ENCODE measurements at regions not wholly inside any gene's neighbourhood (a gene's known extent, or its start where the extent isn't known, plus 50 kb on each side); places are given as distances from the start of the nearest gene placed in this dataset.

DNA sequence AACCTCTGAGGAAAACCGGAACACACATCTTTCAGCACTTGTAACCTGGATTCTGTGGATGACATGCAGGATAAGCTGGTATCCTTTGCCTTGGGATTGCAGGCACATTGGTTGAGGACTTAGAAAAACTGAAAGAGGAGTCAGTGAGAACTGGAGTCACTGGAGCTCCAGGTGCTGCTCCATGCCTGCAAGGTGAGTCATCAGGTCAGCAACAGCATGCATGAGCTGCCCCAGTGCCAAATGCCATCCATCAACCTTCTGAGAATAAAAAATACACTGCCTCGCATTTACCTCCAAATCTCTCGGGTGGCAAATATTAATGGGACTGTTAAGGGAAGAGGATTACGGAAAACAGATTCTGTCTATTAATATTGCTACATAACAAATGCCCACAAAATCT, 729.1 kb downstream of the NTRK3 start:
- H3K9me3 ChIP-seq, result no peaks in the 10 kb centered on the region
- DNase-seq (ENCODE audit: low spot score in 2 of 2), result no peak
- no peak overlapping the region for H3K4me3 ChIP-seq
- WGBS, result 65% methylated on average over 4 of the region's 4 CpGs
- no peaks in the 10 kb centered on the region for H3K4me1 ChIP-seq
- H3K36me3 ChIP-seq, result no peaks in the 10 kb centered on the region
- no peak for TF ChIP-seq EP300 (IDR thresholded peaks at IDR 0.05)
- no peak for TF ChIP-seq POLR2AphosphoS5 (IDR thresholded peaks at IDR 0.05)
- TF ChIP-seq, protein P1, sequence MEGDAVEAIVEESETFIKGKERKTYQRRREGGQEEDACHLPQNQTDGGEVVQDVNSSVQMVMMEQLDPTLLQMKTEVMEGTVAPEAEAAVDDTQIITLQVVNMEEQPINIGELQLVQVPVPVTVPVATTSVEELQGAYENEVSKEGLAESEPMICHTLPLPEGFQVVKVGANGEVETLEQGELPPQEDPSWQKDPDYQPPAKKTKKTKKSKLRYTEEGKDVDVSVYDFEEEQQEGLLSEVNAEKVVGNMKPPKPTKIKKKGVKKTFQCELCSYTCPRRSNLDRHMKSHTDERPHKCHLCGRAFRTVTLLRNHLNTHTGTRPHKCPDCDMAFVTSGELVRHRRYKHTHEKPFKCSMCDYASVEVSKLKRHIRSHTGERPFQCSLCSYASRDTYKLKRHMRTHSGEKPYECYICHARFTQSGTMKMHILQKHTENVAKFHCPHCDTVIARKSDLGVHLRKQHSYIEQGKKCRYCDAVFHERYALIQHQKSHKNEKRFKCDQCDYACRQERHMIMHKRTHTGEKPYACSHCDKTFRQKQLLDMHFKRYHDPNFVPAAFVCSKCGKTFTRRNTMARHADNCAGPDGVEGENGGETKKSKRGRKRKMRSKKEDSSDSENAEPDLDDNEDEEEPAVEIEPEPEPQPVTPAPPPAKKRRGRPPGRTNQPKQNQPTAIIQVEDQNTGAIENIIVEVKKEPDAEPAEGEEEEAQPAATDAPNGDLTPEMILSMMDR (IDR thresholded peaks at IDR 0.05), result no peak
- no peak for TF ChIP-seq POLR2A (IDR thresholded peaks at IDR 0.05)
- H3K27ac ChIP-seq, result no peak overlapping the region
- H3K27me3 ChIP-seq, result no peaks in the 10 kb centered on the region

DNA sequence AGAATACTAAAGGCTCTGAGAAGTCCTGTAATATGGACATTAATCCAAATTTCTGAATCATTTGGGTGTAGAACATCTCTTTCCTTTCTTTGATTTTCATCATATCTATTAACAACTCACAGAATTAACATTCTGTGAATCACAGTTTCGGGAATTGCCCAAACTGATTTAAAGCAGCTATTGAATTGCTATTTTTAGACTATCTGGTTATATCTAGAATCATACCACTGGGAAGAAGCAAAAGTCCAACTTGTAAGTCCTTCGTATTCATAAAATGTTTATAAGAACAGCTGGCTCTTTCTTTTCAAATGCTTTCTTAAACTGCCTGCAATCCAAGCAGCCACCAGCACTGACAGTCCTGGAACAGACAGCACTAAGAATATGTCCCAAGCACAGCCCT, 733.0 kb downstream of the NTRK3 start:
- H3K4me3 ChIP-seq, result no peak overlapping the region
- no peaks in the 10 kb centered on the region for H3K4me1 ChIP-seq
- no peaks in the 10 kb centered on the region for H3K27me3 ChIP-seq
- no peaks in the 10 kb centered on the region for H3K36me3 ChIP-seq
- DNase-seq (ENCODE audit: low spot score in 2 of 2), result no peak
- no peak overlapping the region for H3K27ac ChIP-seq
- TF ChIP-seq POLR2A (IDR thresholded peaks at IDR 0.05) (no peak), EP300 (IDR thresholded peaks at IDR 0.05) (no peak), POLR2AphosphoS5 (IDR thresholded peaks at IDR 0.05) (no peak)
- TF ChIP-seq, protein P1 (IDR thresholded peaks at IDR 0.05), result no peak
- 77% methylated on average over 2 of the region's 2 CpGs for WGBS
- H3K9me3 ChIP-seq, result no peaks in the 10 kb centered on the region

DNA sequence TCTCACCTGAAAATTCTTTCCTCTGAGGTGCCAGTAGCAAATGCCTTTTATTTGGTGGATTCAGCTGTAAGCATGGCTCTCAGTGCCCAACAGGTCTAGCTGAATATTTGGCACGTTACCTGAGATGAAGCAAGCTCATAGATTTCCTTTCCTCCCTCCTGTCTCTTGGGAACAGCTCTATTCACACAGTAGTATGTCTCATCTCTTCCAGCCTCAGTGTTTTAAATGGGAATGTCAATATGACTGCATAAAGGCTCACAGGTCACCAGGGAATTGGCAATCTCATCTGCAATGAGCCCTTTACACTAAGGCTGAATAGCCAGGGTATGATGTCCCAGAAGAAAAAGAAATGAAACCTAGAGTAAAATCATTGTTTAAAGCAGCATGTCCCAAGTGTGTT, 733.5 kb downstream of the NTRK3 start:
- Histone ChIP-seq H3K36me3 (no peaks in the 10 kb centered on the region), H3K27me3 (no peaks in the 10 kb centered on the region), H3K27ac (no peak overlapping the region), H3K4me1 (no peaks in the 10 kb centered on the region), H3K9me3 (no peaks in the 10 kb centered on the region), H3K4me3 (no peak overlapping the region)
- TF ChIP-seq EP300 (IDR thresholded peaks at IDR 0.05) (no peak), POLR2A (IDR thresholded peaks at IDR 0.05) (no peak), POLR2AphosphoS5 (IDR thresholded peaks at IDR 0.05) (no peak)
- TF ChIP-seq, protein P1 (IDR thresholded peaks at IDR 0.05), result no peak
- WGBS, result 44% methylated on average over 1 of the region's 1 CpG
- DNase-seq (ENCODE audit: low spot score in 2 of 2), result no peak

DNA sequence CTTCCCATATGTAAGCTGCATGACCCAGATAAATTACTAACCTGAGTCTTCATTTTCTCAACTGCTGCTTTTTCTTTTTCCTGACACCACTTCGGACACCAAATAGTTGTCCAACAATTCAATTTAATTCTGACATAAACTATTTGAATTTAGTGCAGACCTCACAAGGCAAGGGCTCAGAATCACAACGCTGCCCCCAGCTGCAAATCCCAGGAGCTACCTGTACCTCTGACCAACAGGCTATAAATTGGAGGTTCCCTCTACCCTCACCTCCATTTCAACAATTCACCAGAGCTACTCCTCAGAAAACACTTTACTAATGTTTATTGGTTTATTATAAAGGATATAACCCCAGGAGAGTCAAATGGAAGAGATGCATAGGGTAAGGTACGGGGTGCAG, 737.6 kb downstream of the NTRK3 start:
- H3K4me3 ChIP-seq, result no peak overlapping the region
- DNase-seq (ENCODE audit: low spot score in 2 of 2), result no peak
- no peak overlapping the region for H3K27ac ChIP-seq
- no peaks in the 10 kb centered on the region for H3K4me1 ChIP-seq
- no peaks in the 10 kb centered on the region for H3K27me3 ChIP-seq
- TF ChIP-seq, protein P1 (IDR thresholded peaks at IDR 0.05), result no peak
- no peaks in the 10 kb centered on the region for H3K36me3 ChIP-seq
- 81% methylated on average over 3 of the region's 3 CpGs for WGBS
- no peaks in the 10 kb centered on the region for H3K9me3 ChIP-seq

DNA sequence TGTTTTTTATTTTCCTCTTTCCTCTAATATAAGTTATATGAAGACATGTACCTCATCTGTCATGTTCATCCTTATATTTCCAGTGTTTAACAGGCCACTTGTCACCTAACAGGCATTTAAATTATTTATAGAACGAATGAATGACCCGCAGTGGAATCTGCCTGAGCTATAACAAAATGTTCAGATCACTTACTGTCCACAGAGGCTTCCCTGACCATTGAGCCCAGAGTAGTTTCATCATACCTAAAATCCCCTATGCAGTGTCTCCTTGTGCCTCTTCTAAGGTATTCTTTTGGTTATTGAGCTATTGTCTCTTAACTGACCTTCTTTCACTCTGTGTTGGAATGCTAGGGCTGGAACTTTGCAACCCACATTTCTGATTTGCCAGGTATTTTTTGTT, 748.5 kb downstream of the NTRK3 start:
- no peak overlapping the region for H3K27ac ChIP-seq
- 96% methylated on average over 2 of the region's 2 CpGs for WGBS
- DNase-seq (ENCODE audit: low spot score in 2 of 2), result no peak

DNA sequence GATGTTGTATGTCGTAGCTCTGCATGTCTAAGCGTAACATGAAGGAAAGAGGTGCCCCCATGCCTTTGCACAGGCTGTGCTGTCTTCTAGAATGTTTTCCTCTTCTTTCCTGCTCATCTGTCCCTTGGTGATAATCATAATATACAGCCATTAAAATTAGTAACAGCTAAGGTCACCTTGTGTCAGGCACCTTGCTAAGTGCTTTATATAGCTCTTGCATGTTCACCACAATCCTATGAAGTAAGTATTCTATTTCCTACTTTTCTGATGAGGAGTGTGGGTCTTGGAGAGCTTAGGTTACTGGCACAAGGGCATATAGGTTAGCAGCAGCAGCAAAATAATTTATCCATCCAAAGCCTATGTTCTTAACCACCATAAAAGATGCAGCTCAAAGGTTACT, 754.4 kb downstream of the NTRK3 start:
- H3K4me1 ChIP-seq, result no peaks in the 10 kb centered on the region
- DNase-seq (ENCODE audit: low spot score in 2 of 2), result no peak
- H3K27ac ChIP-seq, result no peak overlapping the region
- H3K9me3 ChIP-seq, result no peaks in the 10 kb centered on the region
- H3K36me3 ChIP-seq, result no peaks in the 10 kb centered on the region
- no peak overlapping the region for H3K4me3 ChIP-seq
- no peak for TF ChIP-seq EP300 (IDR thresholded peaks at IDR 0.05)
- no peaks in the 10 kb centered on the region for H3K27me3 ChIP-seq
- WGBS, result 94% methylated on average over 2 of the region's 2 CpGs

More for the DNA sequence above, 748.5 kb downstream of the NTRK3 start:
- no peak overlapping the region for H3K4me3 ChIP-seq
- H3K27me3 ChIP-seq, result no peaks in the 10 kb centered on the region
- H3K9me3 ChIP-seq, result no peaks in the 10 kb centered on the region
- H3K36me3 ChIP-seq, result no peaks in the 10 kb centered on the region
- TF ChIP-seq POLR2A (IDR thresholded peaks at IDR 0.05), result no peak
- TF ChIP-seq EP300 (IDR thresholded peaks at IDR 0.05), result no peak
- no peaks in the 10 kb centered on the region for H3K4me1 ChIP-seq

All from suprapubic skin (tissue), 4 donors.